Tibial nerve (tissue), 4 donors: ENCODE measurements at regions not wholly inside any gene's neighbourhood (a gene's known extent, or its start where the extent isn't known, plus 50 kb on each side); places are given as distances from the start of the nearest gene placed in this dataset.
"Not testable (repeated sequence)": the region's sequence is repeated elsewhere in the genome, so short reads cannot be mapped to it uniquely, and the experiment has no call there.

Experiments
- DNase-seq, 2 donors: peaks; one replicate each; pipeline ENCODE4 v3.0.0-alpha.2; 2019; ENCODE audit warnings: low spot score in 2 of 2
- H3K27ac ChIP-seq, 4 donors: fragments of 200-600 bp; sonication (generic) in 3 of 4; one replicate each; pipeline ENCODE4 v1.5.1; 2017 to 2019; ENCODE audit warnings: mild to moderate bottlenecking in 1 of 4
- H3K27me3 ChIP-seq, 2 donors: fragments of 200-600 bp; sonication (generic) in 1 of 2; one replicate each; pipeline versions ENCODE4 v1.5.1 to v1.6.0; 2017 to 2019
- H3K36me3 ChIP-seq, 3 donors: fragments of 200-600 bp; sonication (generic); one replicate each; pipeline ENCODE4 v1.5.1; 2018 to 2019
- H3K4me1 ChIP-seq, 4 donors: fragments of 200-600 bp; sonication (generic) in 3 of 4; one replicate each; pipeline ENCODE4 v1.5.1; 2017 to 2019
- H3K4me3 ChIP-seq, 4 donors: fragments of 200-600 bp; sonication (generic) in 3 of 4; one replicate each; pipeline ENCODE4 v1.5.1; 2017 to 2019; ENCODE audit warnings: mild to moderate bottlenecking in 1 of 4, moderate library complexity in 1 of 4
- H3K9me3 ChIP-seq, 4 donors: fragments of 200-600 bp; sonication (generic) in 3 of 4; one replicate each; pipeline ENCODE4 v1.5.1; 2017 to 2019
- CTCF ChIP-seq, 5 experiments: fragments of 200-600 bp in 3 of 5; fragments of 450-650 bp in 2 of 5; sonication (generic) in 3 of 5; IDR thresholded peaks; one replicate each; pipeline ENCODE4 v1.5.1; 2016 to 2019; ENCODE audit warnings: antibody characterized with exemption in 5 of 5, mild to moderate bottlenecking in 3 of 5, moderate library complexity in 2 of 5
- EP300 ChIP-seq, 2 donors: sonication (generic); formaldehyde crosslinking; IDR thresholded peaks; one replicate each; pipeline ENCODE4 v1.6.1; 2017; ENCODE audit warnings: antibody characterized with exemption in 2 of 2, mild to moderate bottlenecking in 1 of 2
- POLR2A ChIP-seq, 2 donors: fragments of 450-650 bp; IDR thresholded peaks; one replicate each; pipeline ENCODE4 v1.6.1; 2017; ENCODE audit warnings: antibody characterized with exemption in 2 of 2, mild to moderate bottlenecking in 2 of 2, moderate library complexity in 2 of 2
- WGBS, 2 donors: methylation state at CpG; one replicate each; pipeline ENCODE4 v1.1.5; 2018; 5-methylcytosine and 5-hydroxymethylcytosine counted together

- no peaks in the 10 kb centered on the region for H3K27me3 ChIP-seq
- no peaks in the 10 kb centered on the region for H3K36me3 ChIP-seq
- no peaks in the 10 kb centered on the region for H3K9me3 ChIP-seq
- peaks cover 0 to 7% (median 0%) of the 10 kb centered on the region in 4 donors for H3K4me1 ChIP-seq
- TF ChIP-seq CTCF (IDR thresholded peaks at IDR 0.05) (no peak), POLR2A (IDR thresholded peaks at IDR 0.05) (no peak), EP300 (IDR thresholded peaks at IDR 0.05) (no peak)
- no peak overlapping the region for H3K4me3 ChIP-seq
- WGBS, 2 donors, result 93% methylated on average over 5 of the region's 5 CpGs
- H3K27ac ChIP-seq, result no peak overlapping the region
- no peak for DNase-seq
Measured at GRCh38 chr6:14546036-14546435, 428.5 kb downstream of the CD83 start.

GRCh38 chr6:14547284-14547998 lies 429.9 kb downstream of the CD83 start:
- DNase-seq, result no peak
- peaks cover 0 to 10% (median 0%) of the 10 kb centered on the region in 4 donors for H3K4me1 ChIP-seq
- H3K27ac ChIP-seq, result no peak overlapping the region
- TF ChIP-seq POLR2A (IDR thresholded peaks at IDR 0.05), result no peak
- H3K4me3 ChIP-seq, result no peak overlapping the region
- WGBS, 2 donors, result 78 to 89% methylated on average over 6 of the region's 6 CpGs
- no peaks in the 10 kb centered on the region for H3K27me3 ChIP-seq
- no peaks in the 10 kb centered on the region for H3K36me3 ChIP-seq
- H3K9me3 ChIP-seq, result no peaks in the 10 kb centered on the region

- DNase-seq, result no peak
- TF ChIP-seq EP300 (IDR thresholded peaks at IDR 0.05) (no peak), CTCF (IDR thresholded peaks at IDR 0.05) (no peak), POLR2A (IDR thresholded peaks at IDR 0.05) (no peak)
- Histone ChIP-seq H3K27me3 (no peaks in the 10 kb centered on the region), H3K4me1 (peaks cover 0 to 10% (median 0%) of the 10 kb centered on the region in 4 donors), H3K36me3 (no peaks in the 10 kb centered on the region), H3K4me3 (no peak overlapping the region), H3K27ac (peak overlapping the region in 1 of 4 donors; percentile 31), H3K9me3 (no peaks in the 10 kb centered on the region)
- 38 to 50% methylated on average over 6 of the region's 6 CpGs for WGBS, 2 donors
Measured at GRCh38 chr6:14549304-14549770, 431.8 kb downstream of the CD83 start.

- 91 to 92% methylated on average over 3 of the region's 3 CpGs for WGBS, 2 donors
Measured at GRCh38 chr6:14549871-14550270, 432.3 kb downstream of the CD83 start.

GRCh38 chr6:14550410-14550809 lies 432.8 kb downstream of the CD83 start:
- 91 to 99% methylated on average over 3 of the region's 3 CpGs for WGBS, 2 donors
- DNase-seq, result no peak
- Histone ChIP-seq H3K27ac (peak overlapping the region in 1 of 4 donors; percentile 31), H3K36me3 (no peaks in the 10 kb centered on the region), H3K4me1 (peaks cover 0 to 10% (median 0%) of the 10 kb centered on the region in 4 donors), H3K27me3 (no peaks in the 10 kb centered on the region), H3K4me3 (no peak overlapping the region), H3K9me3 (no peaks in the 10 kb centered on the region)
- TF ChIP-seq EP300 (IDR thresholded peaks at IDR 0.05), result no peak
- no peak for TF ChIP-seq POLR2A (IDR thresholded peaks at IDR 0.05)
- TF ChIP-seq CTCF (IDR thresholded peaks at IDR 0.05), result no peak

More at GRCh38 chr6:14549871-14550270, 432.3 kb downstream of the CD83 start:
- Histone ChIP-seq H3K4me1 (peaks cover 0 to 10% (median 0%) of the 10 kb centered on the region in 4 donors), H3K36me3 (no peaks in the 10 kb centered on the region), H3K4me3 (no peak overlapping the region), H3K27ac (peak overlapping the region in 1 of 4 donors; percentile 31), H3K9me3 (no peaks in the 10 kb centered on the region), H3K27me3 (no peaks in the 10 kb centered on the region)
- no peak for TF ChIP-seq POLR2A (IDR thresholded peaks at IDR 0.05)
- no peak for DNase-seq

GRCh38 chr6:14550822-14551221 lies 433.2 kb downstream of the CD83 start:
- H3K27ac ChIP-seq, result peak overlapping the region in 1 of 4 donors; percentile 31

GRCh38 chr6:14551601-14552000 lies 434.0 kb downstream of the CD83 start:
- H3K4me3 ChIP-seq, H3K27me3 ChIP-seq, H3K36me3 ChIP-seq, DNase-seq, H3K9me3 ChIP-seq: not testable (repeated sequence)
- 93 to 94% methylated on average over 8 of the region's 8 CpGs for WGBS, 2 donors
- Histone ChIP-seq H3K4me1 (peaks cover 0 to 10% (median 0%) of the 10 kb centered on the region in 4 donors), H3K27ac (peak overlapping the region in 1 of 4 donors; percentile 31)

More at GRCh38 chr6:14550822-14551221, 433.2 kb downstream of the CD83 start:
- 43 to 64% methylated on average over 3 of the region's 3 CpGs for WGBS, 2 donors
- Histone ChIP-seq H3K36me3 (no peaks in the 10 kb centered on the region), H3K4me1 (peaks cover 0 to 10% (median 0%) of the 10 kb centered on the region in 4 donors), H3K27me3 (no peaks in the 10 kb centered on the region), H3K9me3 (no peaks in the 10 kb centered on the region), H3K4me3 (no peak overlapping the region)
- DNase-seq, result peak in 1 of 2 donors; percentile 21
- TF ChIP-seq POLR2A (IDR thresholded peaks at IDR 0.05) (no peak), EP300 (IDR thresholded peaks at IDR 0.05) (peak in 1 of 2 donors; percentile 22), CTCF (IDR thresholded peaks at IDR 0.05) (no peak)
